SJSA1 (cell line): ENCODE measurements at regions not wholly inside any gene's neighbourhood (a gene's known extent, or its start where the extent isn't known, plus 50 kb on each side); places are given as distances from the start of the nearest gene placed in this dataset.
A peak's percentile ranks its signal among the peaks of the same experiment; 100 is the strongest.

Source experiments
- DNase-seq, 2 experiments: peaks; one replicate each; pipeline ENCODE4 v3.0.0-alpha.2; 2015 to 2020; ENCODE audit warnings: low spot score in 2 of 2, low read depth in 1 of 2
- H3K27ac ChIP-seq: fragments of 250-450 bp; sonication (Bioruptor Pico); 2 replicates; pipeline ENCODE4 v1.5.1; 2020; ENCODE audit warnings: mild to moderate bottlenecking, moderate library complexity
- H3K27me3 ChIP-seq: fragments of 250-450 bp; sonication (Bioruptor Pico); replicated peaks from 2 replicates; pipeline ENCODE4 v1.5.1; 2020; ENCODE audit warnings: mild to moderate bottlenecking, moderate library complexity
- H3K36me3 ChIP-seq: fragments of 250-450 bp; sonication (Bioruptor Pico); 2 replicates; pipeline ENCODE4 v1.5.1; 2020; ENCODE audit warnings: mild to moderate bottlenecking
- H3K4me1 ChIP-seq: fragments of 250-450 bp; sonication (Bioruptor Pico); replicated peaks from 2 replicates; pipeline ENCODE4 v1.6.1; 2021; ENCODE audit warnings: mild to moderate bottlenecking
- H3K4me3 ChIP-seq: fragments of 250-450 bp; sonication (Bioruptor Pico); 2 replicates; pipeline ENCODE4 v1.5.1; 2020; ENCODE audit warnings: mild to moderate bottlenecking
- H3K9me3 ChIP-seq: fragments of 250-450 bp; sonication (Bioruptor Pico); replicated peaks from 2 replicates; pipeline ENCODE4 v1.5.1; 2020; ENCODE audit warnings: mild to moderate bottlenecking

DNA sequence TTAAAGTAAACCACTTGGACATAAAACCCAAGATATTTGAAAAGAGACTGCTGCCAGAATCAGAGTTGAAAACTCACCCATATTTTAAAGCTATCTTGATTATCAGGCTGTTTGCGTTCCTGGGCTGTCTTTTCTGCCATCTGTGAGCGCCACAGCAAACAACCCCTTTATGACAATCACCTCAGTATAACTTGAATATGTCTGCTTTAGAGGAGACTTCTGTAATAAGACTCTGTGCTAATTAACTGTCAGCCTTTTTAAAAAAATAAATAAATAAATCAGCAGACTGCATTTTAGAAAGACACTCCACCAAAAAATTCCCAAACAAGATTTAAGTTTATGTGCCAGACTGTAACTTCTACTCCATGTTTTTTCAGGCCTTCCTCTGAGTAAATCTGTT is 375.7 kb upstream of the CCNH start:
- no peaks in the 10 kb centered on the region for H3K4me1 ChIP-seq
- H3K27me3 ChIP-seq, result peaks cover 4% of the 10 kb centered on the region; the same call in 1 of the 2 replicates
- no peak overlapping the region for H3K27ac ChIP-seq
- no peaks in the 10 kb centered on the region for H3K9me3 ChIP-seq
- H3K36me3 ChIP-seq, result no peaks in the 10 kb centered on the region
- no peak for DNase-seq
- no peak overlapping the region for H3K4me3 ChIP-seq

DNA sequence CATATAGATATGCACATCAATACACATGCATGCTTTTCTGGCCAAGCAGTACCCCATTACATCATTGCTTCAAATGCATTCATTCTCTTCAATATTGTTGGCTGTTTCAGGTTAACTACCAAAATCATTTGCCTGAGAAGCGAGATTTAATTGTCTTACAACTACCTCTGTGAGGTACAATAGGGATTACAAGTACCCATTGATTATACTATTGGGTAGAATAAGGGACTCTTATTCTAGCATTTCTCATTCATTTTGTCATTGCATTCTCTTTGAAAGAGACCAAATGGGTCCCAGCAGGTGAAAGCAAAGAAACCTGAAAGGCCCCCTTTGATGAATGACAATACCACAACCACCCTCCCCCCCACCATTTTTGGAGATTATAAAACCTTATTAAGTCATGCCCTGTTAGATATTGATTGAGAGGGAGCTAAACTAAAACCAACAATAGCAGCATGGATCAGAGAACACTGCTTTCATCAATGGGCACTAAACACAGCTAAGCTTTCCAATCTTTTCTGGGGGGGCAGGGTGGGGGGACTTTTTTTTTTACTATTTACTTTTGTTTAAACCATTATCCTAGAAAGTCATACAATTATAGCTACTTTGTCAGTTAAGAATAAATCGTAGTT is 375.0 kb upstream of the CCNH start:
- no peaks in the 10 kb centered on the region for H3K9me3 ChIP-seq
- H3K4me1 ChIP-seq, result no peaks in the 10 kb centered on the region
- H3K4me3 ChIP-seq, result no peak overlapping the region
- peaks cover 4% of the 10 kb centered on the region; the same call in 1 of the 2 replicates for H3K27me3 ChIP-seq
- H3K36me3 ChIP-seq, result no peaks in the 10 kb centered on the region
- no peak for DNase-seq
- no peak overlapping the region for H3K27ac ChIP-seq

DNA sequence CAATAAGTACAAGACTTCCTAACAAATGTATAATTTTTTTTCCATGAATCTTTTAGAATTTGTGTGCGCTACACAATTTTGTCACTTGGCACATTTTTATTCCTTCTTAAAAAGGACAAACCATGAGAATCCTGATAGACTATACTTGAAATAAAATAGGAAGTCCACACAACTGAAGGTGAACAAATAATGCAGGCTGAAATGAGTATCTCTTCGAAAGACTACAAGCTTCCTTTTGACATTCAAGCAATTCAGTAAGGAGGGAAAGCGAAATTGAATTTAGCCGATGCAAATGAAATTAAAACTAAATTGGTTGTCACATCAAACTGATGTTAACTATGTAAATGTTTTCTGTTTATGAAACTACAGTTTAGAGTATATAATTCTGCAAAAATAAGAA is 374.4 kb upstream of the CCNH start:
- Histone ChIP-seq H3K9me3 (no peaks in the 10 kb centered on the region), H3K4me3 (no peak overlapping the region), H3K27ac (no peak overlapping the region), H3K4me1 (no peaks in the 10 kb centered on the region), H3K36me3 (no peaks in the 10 kb centered on the region), H3K27me3 (no peaks in the 10 kb centered on the region; the same call in 1 of the 2 replicates)
- no peak for DNase-seq

DNA sequence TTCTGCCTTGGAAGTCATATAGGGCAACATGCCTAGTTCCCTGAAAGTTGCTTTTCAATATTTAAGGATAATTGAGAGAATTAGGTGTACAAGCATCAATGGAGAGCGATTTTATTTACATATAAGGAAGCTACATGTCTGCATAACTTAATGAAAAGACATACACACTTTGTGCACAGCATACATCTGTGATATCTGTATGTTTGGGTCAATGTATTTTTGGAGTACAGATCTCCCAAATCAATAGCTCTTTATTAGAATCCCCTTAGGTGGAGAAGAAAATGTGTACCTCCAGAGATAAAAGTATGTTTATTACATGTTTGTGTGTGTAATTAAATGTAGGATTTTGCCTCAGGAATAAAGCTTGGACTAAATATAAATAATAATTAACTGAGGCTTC is 373.7 kb upstream of the CCNH start:
- no peaks in the 10 kb centered on the region for H3K9me3 ChIP-seq
- no peak overlapping the region for H3K4me3 ChIP-seq
- no peaks in the 10 kb centered on the region; the same call in 1 of the 2 replicates for H3K27me3 ChIP-seq
- H3K36me3 ChIP-seq, result no peaks in the 10 kb centered on the region
- no peak overlapping the region for H3K27ac ChIP-seq
- DNase-seq, result no peak
- H3K4me1 ChIP-seq, result no peaks in the 10 kb centered on the region

DNA sequence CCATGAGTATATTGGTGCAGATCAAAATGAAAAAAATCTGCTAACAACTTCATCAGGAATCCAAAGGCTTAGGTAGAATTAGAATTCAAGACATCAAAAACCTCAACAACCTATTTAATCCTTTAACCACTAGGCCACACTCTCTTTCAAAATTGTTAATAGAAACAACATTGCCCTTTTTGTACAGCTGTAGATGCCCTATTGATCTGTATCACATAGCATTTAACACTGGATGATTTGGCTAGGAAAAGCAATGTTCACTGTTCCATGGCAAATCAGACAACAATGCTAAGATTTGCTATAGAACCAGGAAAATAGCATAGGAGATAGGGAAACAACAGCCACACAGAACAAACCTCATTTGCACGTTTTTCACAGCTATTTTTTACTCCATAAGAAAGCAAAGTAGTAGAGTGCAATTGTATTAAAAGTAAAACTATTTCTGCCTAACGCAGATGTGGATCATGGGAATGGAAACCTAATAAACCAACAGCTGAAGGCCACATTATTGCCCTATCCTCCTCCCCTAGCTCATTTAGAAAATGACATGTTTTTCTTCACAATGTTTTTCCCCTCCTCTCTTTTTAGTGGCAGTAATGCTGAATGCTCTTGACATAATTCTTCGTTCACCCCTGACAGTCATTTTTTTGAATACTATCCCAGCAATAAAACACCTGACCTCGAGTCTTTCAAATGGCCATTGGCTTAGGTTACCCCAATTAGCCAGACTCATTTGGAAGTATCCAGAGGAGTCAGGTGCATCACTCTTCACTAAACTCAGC is 373.0 kb upstream of the CCNH start:
- Histone ChIP-seq H3K4me1 (no peaks in the 10 kb centered on the region), H3K36me3 (no peaks in the 10 kb centered on the region)
- no peak for DNase-seq

DNA sequence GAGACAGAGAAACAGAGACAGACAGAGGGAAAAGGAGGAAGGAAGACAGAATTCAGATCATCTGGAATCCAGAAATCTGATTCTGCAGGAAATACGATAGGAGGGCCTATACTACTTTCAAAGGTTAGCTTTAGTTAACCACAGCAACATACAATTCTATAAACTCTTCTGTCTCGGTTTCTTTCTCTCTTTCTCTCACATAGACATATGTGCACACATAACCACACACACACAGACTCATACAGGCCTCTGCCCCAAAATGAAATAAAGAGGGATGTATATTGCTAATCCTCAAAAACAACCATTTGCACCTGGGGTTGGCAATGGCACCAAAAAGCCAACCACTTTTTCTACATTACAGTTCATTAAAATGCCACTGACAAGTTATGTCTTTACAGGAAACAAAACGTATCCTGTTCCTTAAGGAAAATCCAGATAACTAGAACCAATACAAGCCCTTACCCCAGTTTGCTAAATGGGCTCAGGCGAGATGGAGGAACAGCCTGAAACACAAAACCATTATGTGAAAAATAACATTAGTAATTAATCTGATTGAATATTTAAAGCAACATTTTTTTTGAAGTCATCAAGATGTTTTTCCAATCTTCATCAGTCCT is 372.3 kb upstream of the CCNH start:
- Histone ChIP-seq H3K4me3 (no peak overlapping the region), H3K36me3 (no peaks in the 10 kb centered on the region), H3K4me1 (no peaks in the 10 kb centered on the region), H3K27ac (no peak overlapping the region), H3K27me3 (no peaks in the 10 kb centered on the region; the same call in 1 of the 2 replicates), H3K9me3 (no peaks in the 10 kb centered on the region)
- DNase-seq, result no peak

More for the DNA sequence above, 373.0 kb upstream of the CCNH start:
- H3K27me3 ChIP-seq, result no peaks in the 10 kb centered on the region; the same call in 1 of the 2 replicates
- no peaks in the 10 kb centered on the region for H3K9me3 ChIP-seq
- no peak overlapping the region for H3K27ac ChIP-seq
- H3K4me3 ChIP-seq, result no peak overlapping the region

DNA sequence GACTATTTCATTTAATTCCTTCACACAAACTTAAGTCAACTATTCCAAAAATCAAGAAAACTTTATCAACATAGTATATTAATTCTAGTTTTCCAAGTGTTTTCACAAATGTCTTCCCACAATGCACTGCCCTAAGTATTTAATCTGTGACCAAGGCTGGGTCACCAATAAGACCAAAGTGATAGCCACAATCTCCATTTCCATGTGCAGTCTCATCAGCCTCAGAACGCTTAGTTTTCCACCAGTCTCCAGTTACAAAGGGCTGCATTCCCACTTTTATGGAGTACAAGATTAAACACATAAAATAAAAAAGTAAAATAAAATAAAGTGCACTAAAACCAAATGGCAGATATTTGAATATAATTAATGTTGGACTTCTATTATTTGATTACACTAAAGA is 371.6 kb upstream of the CCNH start:
- H3K27ac ChIP-seq, result no peak overlapping the region
- H3K36me3 ChIP-seq, result no peaks in the 10 kb centered on the region
- DNase-seq, result no peak
- no peak overlapping the region for H3K4me3 ChIP-seq
- H3K4me1 ChIP-seq, result no peaks in the 10 kb centered on the region
- H3K9me3 ChIP-seq, result no peaks in the 10 kb centered on the region
- H3K27me3 ChIP-seq, result no peaks in the 10 kb centered on the region; the same call in 1 of the 2 replicates

DNA sequence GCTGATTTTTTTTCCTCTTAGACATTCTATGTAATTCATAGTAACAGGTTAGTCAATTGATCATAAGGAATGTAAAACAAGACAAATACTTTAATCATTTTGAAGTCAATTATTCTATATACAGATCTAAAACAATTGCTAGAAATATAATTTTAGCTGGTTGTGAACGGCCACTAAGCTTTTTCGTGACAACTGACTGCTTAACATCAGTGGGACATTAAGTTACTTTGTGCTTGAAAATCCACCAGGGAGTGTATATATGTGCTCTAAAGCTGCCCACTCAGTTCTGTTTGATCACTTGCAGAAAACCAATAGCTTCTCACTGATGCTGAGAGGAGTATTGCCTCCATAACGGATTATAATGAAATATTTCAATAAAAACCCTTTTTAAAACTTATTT is 370.2 kb upstream of the CCNH start:
- H3K27ac ChIP-seq, result no peak overlapping the region
- no peaks in the 10 kb centered on the region for H3K4me1 ChIP-seq
- no peak overlapping the region for H3K4me3 ChIP-seq
- H3K9me3 ChIP-seq, result no peaks in the 10 kb centered on the region
- no peaks in the 10 kb centered on the region for H3K36me3 ChIP-seq
- DNase-seq, result no peak
- H3K27me3 ChIP-seq, result no peaks in the 10 kb centered on the region; the same call in 1 of the 2 replicates

DNA sequence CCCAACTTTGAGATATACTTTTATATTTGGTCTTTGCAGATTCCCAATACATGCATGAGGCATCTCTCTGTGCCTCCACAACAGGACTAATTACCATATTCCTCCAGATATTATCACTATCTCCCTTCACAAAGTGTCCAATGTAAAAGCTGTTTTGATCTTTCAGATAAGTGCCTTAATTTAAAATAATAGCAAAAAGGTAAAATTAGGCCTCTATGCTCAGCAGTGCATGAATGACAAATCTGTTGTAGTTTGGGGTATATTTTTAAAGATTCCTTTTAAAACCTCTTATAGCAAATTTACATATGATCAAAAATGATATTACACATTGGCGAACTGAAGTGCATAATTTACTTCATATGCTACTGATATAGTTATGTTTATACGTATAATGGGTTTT is 369.2 kb upstream of the CCNH start:
- no peaks in the 10 kb centered on the region for H3K36me3 ChIP-seq
- H3K4me1 ChIP-seq, result no peaks in the 10 kb centered on the region
- H3K27me3 ChIP-seq, result no peaks in the 10 kb centered on the region; the same call in 1 of the 2 replicates
- H3K9me3 ChIP-seq, result no peaks in the 10 kb centered on the region
- H3K4me3 ChIP-seq, result no peak overlapping the region
- H3K27ac ChIP-seq, result no peak overlapping the region
- DNase-seq, result no peak

DNA sequence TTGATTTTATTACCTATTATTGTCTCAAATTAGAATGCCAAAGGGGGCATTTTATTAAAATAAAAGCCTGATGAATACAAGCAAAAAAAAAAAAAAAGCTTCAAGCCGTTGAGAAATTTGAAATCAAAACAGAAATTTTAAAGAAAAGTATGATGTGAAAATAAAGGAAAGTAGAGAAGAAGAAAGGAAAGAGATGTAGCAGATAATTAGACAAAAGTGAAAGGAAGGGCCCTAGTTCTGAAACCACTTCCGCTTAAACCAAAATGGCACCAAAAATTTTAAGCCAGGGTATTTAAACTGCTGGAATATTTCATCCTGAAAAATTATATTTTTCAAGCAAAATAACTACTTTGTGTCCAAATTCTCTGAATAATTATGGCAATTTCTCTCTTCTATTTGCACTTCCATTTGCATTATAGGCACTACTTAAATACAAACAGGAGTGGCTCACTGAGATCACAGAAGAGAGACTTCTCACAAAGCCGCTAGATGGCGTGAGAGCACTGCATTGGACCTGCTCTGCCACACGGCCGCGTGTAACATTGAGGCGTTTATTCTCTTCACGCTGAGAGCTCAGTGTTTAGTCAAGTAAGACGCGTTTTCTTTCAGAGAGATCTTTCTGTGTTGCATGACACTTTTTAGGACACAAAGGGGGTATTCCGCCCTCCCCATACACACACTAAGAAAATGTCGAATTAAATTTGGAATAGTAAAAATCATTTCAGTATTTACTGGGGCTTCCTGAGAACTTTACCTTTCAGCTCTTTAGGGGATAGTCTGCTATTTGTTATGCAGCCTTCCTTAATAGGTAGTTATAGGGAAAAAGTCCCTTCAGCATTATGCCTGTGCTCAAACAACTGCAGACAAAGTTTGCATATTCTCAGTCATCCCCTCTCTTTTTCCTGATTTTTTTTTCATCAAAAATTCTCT is 368.4 kb upstream of the CCNH start:
- H3K4me1 ChIP-seq, result no peaks in the 10 kb centered on the region
- H3K27me3 ChIP-seq, result no peaks in the 10 kb centered on the region
- H3K36me3 ChIP-seq, result no peaks in the 10 kb centered on the region
- peak; percentile 52 to 77 for DNase-seq
- H3K27ac ChIP-seq, result no peak overlapping the region
- no peaks in the 10 kb centered on the region for H3K9me3 ChIP-seq
- H3K4me3 ChIP-seq, result no peak overlapping the region

DNA sequence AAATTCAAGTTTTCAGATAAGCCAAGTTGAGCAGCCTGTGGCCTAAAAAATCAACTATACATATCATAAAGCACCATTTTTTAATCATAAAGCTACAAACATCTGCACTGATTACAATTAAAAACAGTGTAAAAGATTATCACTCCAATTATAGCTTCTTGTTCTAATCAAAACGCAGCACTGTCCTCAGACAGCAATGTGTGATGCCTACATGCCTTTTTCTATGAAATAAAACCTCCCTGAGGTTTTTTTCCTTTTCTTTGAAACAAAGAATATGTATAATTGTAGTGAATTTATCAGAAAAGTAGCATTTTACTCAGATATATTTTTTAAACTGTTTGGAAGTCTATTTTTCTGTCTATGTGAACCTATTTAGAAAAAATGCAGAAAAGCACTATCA is 366.1 kb upstream of the CCNH start:
- no peak overlapping the region for H3K4me3 ChIP-seq
- no peak overlapping the region for H3K27ac ChIP-seq
- no peaks in the 10 kb centered on the region for H3K9me3 ChIP-seq

DNA sequence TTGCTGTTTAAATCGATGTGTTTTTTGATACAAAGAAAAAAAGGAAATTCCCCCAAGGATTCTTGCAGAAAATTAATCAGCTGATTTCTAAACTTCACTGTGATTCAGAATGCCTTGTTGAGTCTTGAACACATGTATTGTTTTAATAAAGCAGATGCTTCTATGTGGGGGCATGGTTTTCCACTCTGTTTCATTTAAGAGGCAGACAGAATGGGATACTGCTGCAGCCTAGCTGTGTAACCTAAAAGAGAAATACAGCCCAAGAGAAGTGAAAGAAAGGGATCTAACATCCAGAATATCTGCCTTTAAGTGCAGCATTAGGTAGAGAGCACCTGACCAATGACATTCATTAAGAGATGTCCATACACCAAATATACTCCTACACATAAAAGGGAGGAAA is 365.1 kb upstream of the CCNH start:
- DNase-seq, result no peak
- no peak overlapping the region for H3K4me3 ChIP-seq
- H3K9me3 ChIP-seq, result no peaks in the 10 kb centered on the region
- no peaks in the 10 kb centered on the region for H3K27me3 ChIP-seq
- no peak overlapping the region for H3K27ac ChIP-seq
- H3K4me1 ChIP-seq, result no peaks in the 10 kb centered on the region
- no peaks in the 10 kb centered on the region for H3K36me3 ChIP-seq

More for the DNA sequence above, 366.1 kb upstream of the CCNH start:
- no peaks in the 10 kb centered on the region for H3K36me3 ChIP-seq
- no peak for DNase-seq
- H3K27me3 ChIP-seq, result no peaks in the 10 kb centered on the region
- no peaks in the 10 kb centered on the region for H3K4me1 ChIP-seq

DNA sequence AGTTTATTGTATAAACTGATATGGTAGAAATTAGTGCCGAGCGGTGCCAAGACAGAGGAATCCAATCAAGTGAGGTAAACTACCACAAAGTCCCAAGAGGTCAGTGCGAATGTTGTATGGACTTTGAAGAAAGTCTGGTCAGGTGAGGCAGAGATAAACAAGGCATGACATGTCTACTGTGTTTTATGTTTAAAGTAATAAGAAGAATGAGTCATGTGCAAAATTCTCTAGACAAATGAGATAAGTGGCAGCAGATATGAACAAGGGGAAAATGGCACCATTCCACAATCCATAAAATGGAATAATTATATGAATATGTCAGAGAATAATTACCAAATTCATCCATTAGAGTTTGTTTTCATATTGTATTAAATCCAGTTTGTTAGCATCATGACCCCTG is 364.1 kb upstream of the CCNH start:
- Histone ChIP-seq H3K4me1 (no peaks in the 10 kb centered on the region), H3K27ac (no peak overlapping the region), H3K27me3 (no peaks in the 10 kb centered on the region), H3K4me3 (no peak overlapping the region), H3K9me3 (no peaks in the 10 kb centered on the region), H3K36me3 (no peaks in the 10 kb centered on the region)
- DNase-seq, result no peak
